Brain microvascular endothelial cell (primary cell): ENCODE measurements at regions not wholly inside any gene's neighbourhood (a gene's known extent, or its start where the extent isn't known, plus 50 kb on each side); places are given as distances from the start of the nearest gene placed in this dataset.

Experiments
- DNase-seq: peaks from one replicate; pipeline ENCODE4 v3.0.0-alpha.2; 2020
- H3K27ac ChIP-seq: fragments of 250-450 bp; sonication (Bioruptor Pico); 2 replicates; pipeline ENCODE4 v1.5.1; 2020; ENCODE audit warnings: mild to moderate bottlenecking, moderate library complexity
- H3K27me3 ChIP-seq: fragments of 250-450 bp; sonication (Bioruptor Pico); replicated peaks from 2 replicates; pipeline ENCODE4 v1.5.1; 2020; ENCODE audit warnings: mild to moderate bottlenecking
- H3K36me3 ChIP-seq: fragments of 250-450 bp; sonication (Bioruptor Pico); replicated peaks from 2 replicates; pipeline ENCODE4 v1.5.1; 2020; ENCODE audit warnings: mild to moderate bottlenecking
- H3K4me3 ChIP-seq: 2 replicates; pipeline ENCODE4 v1.5.1; 2011; ENCODE audit warnings: low read depth, mild to moderate bottlenecking, control low read depth, low read length, moderate library complexity
- CTCF ChIP-seq: IDR thresholded peaks from 2 replicates; pipeline ENCODE4 v1.5.1; 2011; ENCODE audit warnings: low read depth, mild to moderate bottlenecking, moderate library complexity, low read length, control low read depth, inconsistent platforms; ENCODE audit errors: missing control alignments
- in situ Hi-C: cut with HindIII; loops from 2 replicates; pipeline ENCODE4 v1.10.0; 2017; ENCODE audit warnings: low sequenced_read_pairs, low pct_ligation_motif_present

- no peaks in the 10 kb centered on the region for H3K36me3 ChIP-seq
- no peak for DNase-seq
- TF ChIP-seq CTCF: no peak
- no peaks in the 10 kb centered on the region for H3K27me3 ChIP-seq
- H3K4me3 ChIP-seq: no peak overlapping the region
- in situ Hi-C loops: no loop called here
- H3K27ac ChIP-seq: no peak overlapping the region
Observed at GRCh38 chr13:40238761-40239160, 427.7 kb downstream of the FOXO1 start.

- H3K27ac ChIP-seq: no peak overlapping the region
- no peaks in the 10 kb centered on the region for H3K36me3 ChIP-seq
- no peaks in the 10 kb centered on the region for H3K27me3 ChIP-seq
- in situ Hi-C loops: no loop called here
- no peak for DNase-seq
- TF ChIP-seq CTCF: no peak
- no peak overlapping the region for H3K4me3 ChIP-seq
Observed at GRCh38 chr13:40240293-40240692, 426.1 kb downstream of the FOXO1 start.

- Histone ChIP-seq H3K36me3 (no peaks in the 10 kb centered on the region), H3K4me3 (no peak overlapping the region), H3K27me3 (no peaks in the 10 kb centered on the region), H3K27ac (no peak overlapping the region)
- no peak for TF ChIP-seq CTCF
- in situ Hi-C loops: no loop called here
- DNase-seq: no peak
Observed at GRCh38 chr13:40241125-40241798, 425.2 kb downstream of the FOXO1 start.

GRCh38 chr13:40243047-40243446 is 423.4 kb downstream of the FOXO1 start:
- DNase-seq: no peak
- Histone ChIP-seq H3K27ac (no peak overlapping the region), H3K27me3 (no peaks in the 10 kb centered on the region), H3K4me3 (no peak overlapping the region), H3K36me3 (no peaks in the 10 kb centered on the region)
- in situ Hi-C loops: no loop called here
- no peak for TF ChIP-seq CTCF

- no peak overlapping the region for H3K27ac ChIP-seq
- no peak overlapping the region for H3K4me3 ChIP-seq
- no peak for DNase-seq
- no peaks in the 10 kb centered on the region for H3K36me3 ChIP-seq
- H3K27me3 ChIP-seq: no peaks in the 10 kb centered on the region
- no peak for TF ChIP-seq CTCF
- in situ Hi-C loops: no loop called here
Observed at GRCh38 chr13:40243982-40244381, 422.5 kb downstream of the FOXO1 start.

- TF ChIP-seq CTCF: no peak
- DNase-seq: no peak
- no peak overlapping the region for H3K27ac ChIP-seq
- H3K36me3 ChIP-seq: no peaks in the 10 kb centered on the region
- H3K4me3 ChIP-seq: no peak overlapping the region
- in situ Hi-C loops: no loop called here
- no peaks in the 10 kb centered on the region for H3K27me3 ChIP-seq
Observed at GRCh38 chr13:40245567-40245966, 420.9 kb downstream of the FOXO1 start.
